Activated gamma-delta T cell (primary cell): ENCODE measurements at regions not wholly inside any gene's neighbourhood (a gene's known extent, or its start where the extent isn't known, plus 50 kb on each side); places are given as distances from the start of the nearest gene placed in this dataset.

Experiments used
- DNase-seq: peaks from one replicate; lab custom pipeline; 2025; lab: John Stamatoyannopoulos, UW

DNA sequence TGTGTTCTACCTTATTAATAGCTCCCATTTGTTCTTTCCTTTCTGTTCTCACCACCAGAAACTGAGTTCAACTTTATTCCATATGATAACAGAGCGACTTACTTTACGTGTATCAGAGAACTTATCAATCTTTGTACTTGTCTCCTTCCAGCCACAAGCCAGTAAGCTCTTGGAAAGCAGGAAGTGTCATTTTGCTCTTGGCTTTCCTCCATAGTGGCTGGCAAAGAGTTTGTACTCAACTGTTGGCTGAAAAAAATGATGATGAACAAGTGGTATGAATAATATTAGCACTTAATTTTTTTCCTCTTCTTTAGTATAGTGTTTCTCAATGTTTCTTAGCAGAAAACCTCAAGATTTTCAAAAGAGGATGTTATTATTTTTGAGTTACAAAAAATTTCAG, 182.4 kb upstream of the TOM1L1 start:
- DNase-seq: no peak

DNA sequence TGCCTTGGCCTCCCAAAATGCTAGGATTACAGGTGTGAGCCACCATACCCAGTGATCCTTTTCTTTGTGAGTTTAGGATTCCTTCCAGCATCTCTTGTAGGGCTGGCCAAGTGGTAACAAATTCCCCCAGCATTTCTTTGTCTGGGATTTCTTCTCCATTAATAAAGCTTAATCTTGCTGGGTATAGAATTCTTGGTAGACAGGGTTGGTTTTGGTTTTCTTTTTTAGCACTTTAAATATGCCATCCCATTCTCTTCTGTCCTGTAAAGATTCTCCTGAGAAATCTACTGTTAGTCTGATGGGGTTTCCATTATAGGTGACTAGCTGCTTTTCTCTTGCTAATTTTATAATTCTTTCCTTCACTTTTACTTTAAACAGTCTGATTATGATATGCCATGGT, 173.0 kb upstream of the TOM1L1 start:
- no peak for DNase-seq

DNA sequence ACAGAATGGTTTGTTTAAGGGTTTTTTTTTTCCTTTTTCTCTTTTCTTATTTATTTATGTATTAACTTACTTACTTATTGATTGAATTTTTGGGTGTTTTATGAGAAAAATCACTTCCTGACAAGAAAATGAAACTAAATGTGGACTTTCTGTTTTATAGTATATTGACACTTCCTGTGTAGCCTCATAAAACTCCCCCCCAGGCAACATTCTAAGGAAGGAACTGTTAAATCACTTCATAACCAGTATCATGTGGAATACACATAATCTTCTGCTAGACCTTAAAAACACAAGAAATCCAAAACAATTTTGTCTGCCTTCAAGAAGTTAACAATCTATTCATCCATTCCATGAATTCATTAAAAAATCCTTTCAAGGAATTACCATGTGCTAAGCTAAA, 164.1 kb upstream of the TOM1L1 start:
- no peak for DNase-seq

GRCh38 chr17:54738496-54738895, 162.2 kb upstream of the TOM1L1 start:
- no peak for DNase-seq

GRCh38 chr17:54744750-54745149, 155.9 kb upstream of the TOM1L1 start:
- no peak for DNase-seq

DNA sequence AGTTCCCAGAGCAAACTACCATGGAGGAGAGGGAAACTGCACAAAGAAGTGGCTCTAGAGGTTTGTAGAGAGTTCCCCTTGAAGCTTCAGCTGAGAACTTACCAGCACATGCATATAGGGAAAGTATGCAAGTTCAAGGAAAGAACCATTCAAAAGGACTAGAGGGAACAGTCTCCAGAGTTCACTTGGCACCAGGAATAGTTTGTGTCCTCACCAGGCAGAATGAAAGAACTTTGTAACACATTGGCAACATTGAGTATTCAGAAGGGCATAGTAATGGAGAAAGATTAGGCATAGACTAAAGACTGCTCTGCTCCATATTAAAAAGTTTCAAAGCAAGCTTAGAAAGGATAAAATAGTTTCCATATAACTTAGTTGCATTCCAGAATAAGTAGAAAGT, 155.4 kb upstream of the TOM1L1 start:
- no peak for DNase-seq

GRCh38 chr17:54745862-54746261, 154.8 kb upstream of the TOM1L1 start:
- no peak for DNase-seq

GRCh38 chr17:54749157-54749556, 151.5 kb upstream of the TOM1L1 start:
- no peak for DNase-seq

DNA sequence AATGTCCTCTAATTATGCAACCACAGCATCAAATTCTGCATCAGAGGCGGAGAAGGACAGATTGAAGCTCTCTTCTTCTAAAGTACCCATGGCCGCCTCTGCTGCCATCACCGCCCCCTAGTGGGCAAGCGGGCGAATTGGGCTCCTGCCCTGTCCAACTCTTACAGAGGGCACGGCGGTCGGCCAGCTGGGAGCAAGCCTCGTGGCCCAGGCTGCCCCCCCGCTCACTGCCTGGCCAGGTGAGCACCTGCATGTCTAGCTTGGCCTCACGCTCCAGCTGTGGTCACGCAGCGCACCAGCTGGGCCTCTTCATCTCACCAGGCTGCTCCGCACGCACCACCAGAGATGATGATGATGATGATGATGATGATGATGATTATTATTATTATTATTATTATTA, 146.1 kb upstream of the TOM1L1 start:
- peak; percentile 1 for DNase-seq

GRCh38 chr17:54760836-54761235, 139.8 kb upstream of the TOM1L1 start:
- no peak for DNase-seq

- no peak for DNase-seq
Observed at GRCh38 chr17:54770836-54771235, 129.8 kb upstream of the TOM1L1 start.

GRCh38 chr17:54771409-54771915, 129.2 kb upstream of the TOM1L1 start:
- DNase-seq: no peak

GRCh38 chr17:54780238-54780637, 120.4 kb upstream of the TOM1L1 start:
- no peak for DNase-seq

- no peak for DNase-seq
Observed at GRCh38 chr17:54781389-54781788, 119.3 kb upstream of the TOM1L1 start.

GRCh38 chr17:54784305-54784704, 116.3 kb upstream of the TOM1L1 start:
- DNase-seq: no peak

GRCh38 chr17:54785643-54786268, 114.9 kb upstream of the TOM1L1 start:
- DNase-seq: no peak

DNA sequence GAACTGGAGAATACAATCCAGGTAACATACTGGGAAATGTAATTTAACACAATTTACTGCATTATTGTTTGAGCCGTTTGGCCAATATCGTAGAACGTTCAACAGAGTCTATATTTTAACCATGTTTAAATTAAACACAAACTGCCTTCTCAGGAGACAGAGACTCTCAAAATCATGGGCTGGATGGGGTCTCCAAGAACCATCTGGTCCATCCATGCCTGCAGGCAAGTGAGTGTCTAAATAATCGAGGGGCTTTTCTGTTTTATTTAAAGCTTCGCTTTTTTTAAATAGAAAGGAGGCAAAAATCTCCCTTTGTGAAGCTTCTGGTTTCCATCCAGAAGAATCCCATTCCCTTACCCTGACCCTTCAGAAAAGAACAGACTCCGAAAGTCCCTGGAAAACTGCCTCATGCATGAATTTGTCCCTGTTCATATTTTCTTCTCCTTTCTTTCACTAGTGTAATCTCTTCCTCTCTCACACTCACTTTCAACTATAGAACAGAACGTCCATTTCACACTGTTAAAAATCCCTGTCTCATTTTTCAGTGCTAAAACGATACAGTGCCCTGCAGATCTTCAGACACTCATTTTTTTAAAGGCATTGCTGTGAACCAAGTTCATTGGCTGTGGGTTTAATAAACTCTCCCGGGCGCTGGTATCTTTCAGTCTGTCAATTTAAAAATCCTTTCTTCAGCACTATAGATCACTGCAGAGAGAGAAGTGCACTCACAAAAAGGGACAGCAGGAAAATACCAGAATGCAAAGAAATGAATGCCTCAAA, 111.4 kb upstream of the TOM1L1 start:
- DNase-seq: no peak

DNA sequence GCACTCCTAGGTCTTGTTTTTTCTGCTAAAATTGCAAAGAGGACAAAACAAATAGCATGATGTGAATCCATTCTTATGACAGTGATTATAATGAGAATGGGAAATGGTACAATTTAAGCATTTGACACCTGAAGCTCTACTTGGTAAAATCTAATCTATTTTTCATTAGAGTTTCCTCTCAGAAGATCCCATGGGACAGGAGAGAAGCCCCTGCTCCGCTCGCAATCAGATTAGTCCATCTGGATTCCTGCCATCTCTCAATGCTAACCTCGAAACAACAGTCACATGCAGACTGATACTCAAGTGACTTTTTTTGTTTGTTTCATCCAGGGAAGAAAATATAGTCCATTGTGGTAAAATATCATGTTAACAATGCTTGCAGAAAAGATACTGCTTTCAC, 107.4 kb upstream of the TOM1L1 start:
- DNase-seq: no peak

DNA sequence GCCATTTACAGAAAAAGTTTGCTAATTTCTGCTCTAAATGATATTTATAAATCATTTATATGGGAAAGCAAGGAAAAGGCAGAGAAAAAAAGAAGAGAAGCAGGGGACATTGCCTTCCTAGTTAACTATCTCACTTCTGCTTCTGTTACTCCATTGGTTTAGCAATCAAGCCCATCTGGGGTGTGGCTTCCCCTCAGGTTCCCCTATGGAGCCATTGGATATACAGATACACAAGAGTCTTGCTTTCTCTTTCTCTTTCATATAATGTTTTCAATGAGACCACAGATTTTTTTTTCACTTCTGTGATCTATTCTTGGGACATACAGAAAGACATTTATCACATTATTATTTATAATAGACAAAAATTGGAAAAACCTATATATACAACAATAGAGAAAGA, 105.6 kb upstream of the TOM1L1 start:
- no peak for DNase-seq

- DNase-seq: no peak
Observed at GRCh38 chr17:54807331-54807730, 93.3 kb upstream of the TOM1L1 start.

GRCh38 chr17:54813896-54814295, 86.8 kb upstream of the TOM1L1 start:
- no peak for DNase-seq

GRCh38 chr17:54814371-54814770, 86.3 kb upstream of the TOM1L1 start:
- DNase-seq: no peak

- DNase-seq: no peak
Observed at GRCh38 chr17:54834086-54834485, 66.6 kb upstream of the TOM1L1 start.

DNA sequence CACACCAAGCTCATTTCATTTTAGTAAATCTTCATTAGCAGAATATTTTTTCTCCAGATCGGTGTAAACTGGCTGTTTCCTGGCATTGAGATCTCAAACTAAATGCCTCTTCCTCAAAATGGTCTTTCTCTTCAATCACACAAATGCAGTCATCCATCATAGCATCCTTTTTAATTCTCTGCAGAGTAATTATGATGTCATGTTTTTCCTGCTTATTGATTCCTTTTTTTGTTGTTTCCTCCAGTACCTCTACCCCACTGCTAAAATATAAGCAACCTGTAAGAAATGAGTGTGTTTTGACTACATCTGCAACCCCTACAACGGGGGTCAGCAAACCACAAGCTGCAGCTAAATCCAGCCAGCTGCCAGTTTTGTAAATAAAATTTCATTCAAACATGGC, 65.6 kb upstream of the TOM1L1 start:
- no peak for DNase-seq
